DND-41 (cell line): ENCODE measurements at regions not wholly inside any gene's neighbourhood (a gene's known extent, or its start where the extent isn't known, plus 50 kb on each side); places are given as distances from the start of the nearest gene placed in this dataset.

ENCODE experiments used
- CTCF ChIP-seq: IDR thresholded peaks from 2 replicates; pipeline ENCODE4 v1.5.1; 2012; ENCODE audit warnings: borderline replicate concordance, low read length, moderate library complexity, mild to moderate bottlenecking; ENCODE audit not compliant: poor library complexity, severe bottlenecking; ENCODE audit errors: extremely low read depth
- EZH2 ChIP-seq: IDR thresholded peaks from 3 replicates; pipeline ENCODE4 v1.6.1; 2012; ENCODE audit warnings: borderline replicate concordance, low read depth, mild to moderate bottlenecking, moderate library complexity, low read length, inconsistent platforms; ENCODE audit not compliant: severe bottlenecking

GRCh38 chr2:52852006-52852405 is 915.6 kb upstream of the CHAC2 start:
- TF ChIP-seq CTCF (no peak), EZH2 (no peak)
